ENCODE measurements at regions not wholly inside any gene's neighbourhood (a gene's known extent, or its start where the extent isn't known, plus 50 kb on each side); places are given as distances from the start of the nearest gene placed in this dataset.

DNA sequence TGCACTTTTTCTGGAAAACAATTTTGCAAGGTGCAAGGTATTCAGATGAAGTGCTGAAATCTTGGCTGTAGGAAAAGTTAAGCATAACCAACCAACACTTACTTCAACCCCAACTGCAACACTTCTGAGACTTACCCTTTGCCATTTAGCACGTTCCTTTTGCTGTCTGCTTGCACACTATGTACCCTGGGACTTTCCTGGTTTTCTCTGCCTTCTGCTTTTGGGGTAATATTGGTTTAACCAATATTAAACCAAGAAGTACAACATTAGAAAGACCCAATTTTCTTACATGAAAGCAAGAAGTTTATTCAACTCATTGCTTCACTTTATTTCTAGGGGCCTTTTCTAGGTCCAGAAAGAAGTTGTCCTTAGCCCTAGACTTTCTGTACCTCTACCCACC, 193.0 kb downstream of the HLX start:
- no peak for DNase-seq

DNA sequence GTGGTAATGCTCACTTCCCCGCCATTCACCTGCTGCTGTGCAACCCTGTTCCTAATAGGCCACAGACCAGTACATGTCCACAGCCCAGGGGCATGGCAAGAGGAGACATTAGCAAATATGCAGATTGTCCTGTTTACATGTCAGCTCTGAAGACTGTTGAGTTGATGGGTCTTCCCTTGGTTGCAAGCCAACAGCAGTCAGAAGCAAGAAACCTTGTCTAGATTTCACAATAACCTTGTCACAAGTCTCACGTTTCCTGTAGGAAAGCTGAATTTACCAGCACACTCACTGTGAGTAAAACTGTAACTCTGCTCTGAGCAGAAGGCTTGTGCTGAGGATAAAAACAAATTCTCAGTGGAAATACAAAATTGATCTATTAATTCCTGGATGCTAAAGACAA, 195.1 kb downstream of the HLX start:
- no peak for DNase-seq

DNA sequence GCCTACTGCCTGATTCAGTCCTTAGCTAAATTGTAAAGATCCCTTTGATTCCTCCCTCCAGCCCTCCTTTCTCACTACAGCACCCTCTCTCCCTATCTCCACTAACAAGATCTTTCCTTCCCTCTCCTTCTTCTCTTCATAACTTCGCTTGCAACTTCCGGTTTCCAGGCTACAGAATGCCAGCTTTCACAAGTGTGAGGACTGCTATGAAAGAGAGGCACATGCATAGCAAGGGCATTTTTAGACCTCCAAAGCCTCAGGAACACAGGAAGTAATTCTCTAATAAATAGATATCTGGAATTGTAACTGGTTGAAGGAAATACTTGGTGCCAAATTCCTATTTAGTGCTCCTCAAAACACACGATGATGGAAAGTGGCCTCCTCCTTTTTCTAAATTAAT, 196.7 kb downstream of the HLX start:
- no peak for DNase-seq

DNA sequence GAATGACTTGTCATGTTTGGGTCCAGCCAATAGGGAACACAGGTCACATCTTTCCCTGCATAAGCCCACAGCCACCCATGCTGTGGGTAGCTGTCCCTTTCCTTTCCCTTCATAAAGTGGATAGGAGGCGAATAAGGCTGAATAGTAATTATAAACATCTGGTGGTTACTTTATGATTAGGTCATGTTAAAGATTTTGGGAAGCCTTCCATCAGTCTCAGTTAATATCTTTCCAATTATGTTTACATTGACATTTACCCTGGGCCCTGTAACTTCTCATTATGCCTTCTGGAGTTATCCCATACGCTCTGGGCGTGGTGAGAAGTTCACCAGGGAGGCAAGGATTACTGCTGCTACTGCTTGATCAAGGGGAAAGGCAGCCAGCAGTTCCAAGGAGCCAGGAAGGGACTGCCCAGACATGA, 197.2 kb downstream of the HLX start:
- no peak for DNase-seq

DNA sequence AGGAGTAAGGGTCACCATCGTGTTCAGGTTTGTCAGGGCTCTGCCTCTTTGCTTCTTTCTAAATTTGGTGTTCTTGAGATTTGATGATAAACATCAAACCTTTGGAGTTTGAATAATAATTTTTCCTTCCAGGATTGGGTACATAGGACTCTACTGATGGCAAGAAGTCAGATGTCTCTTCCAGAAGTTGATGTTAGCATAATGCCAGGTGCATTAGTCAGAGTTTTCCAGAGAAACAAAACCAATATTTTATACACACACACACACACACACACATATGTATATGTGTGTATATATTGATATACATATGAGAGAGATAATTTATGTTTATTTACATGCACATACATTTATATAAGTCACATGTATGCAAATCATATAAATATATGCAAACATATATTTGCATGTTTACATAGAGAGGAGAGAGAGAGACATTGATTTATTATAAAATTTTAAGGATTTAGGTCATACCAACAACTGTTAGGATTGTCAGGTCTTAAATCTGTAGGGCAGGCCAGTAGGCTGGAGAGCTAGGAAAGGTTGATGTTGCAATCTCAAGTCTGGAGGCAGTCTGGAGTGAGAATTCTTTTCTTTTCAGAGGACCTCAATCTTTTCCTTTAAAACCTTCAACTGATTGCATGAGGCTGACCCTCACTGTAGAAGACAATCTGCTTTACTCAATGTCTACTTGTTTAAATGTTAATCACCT, 199.2 kb downstream of the HLX start:
- DNase-seq: no peak

DNA sequence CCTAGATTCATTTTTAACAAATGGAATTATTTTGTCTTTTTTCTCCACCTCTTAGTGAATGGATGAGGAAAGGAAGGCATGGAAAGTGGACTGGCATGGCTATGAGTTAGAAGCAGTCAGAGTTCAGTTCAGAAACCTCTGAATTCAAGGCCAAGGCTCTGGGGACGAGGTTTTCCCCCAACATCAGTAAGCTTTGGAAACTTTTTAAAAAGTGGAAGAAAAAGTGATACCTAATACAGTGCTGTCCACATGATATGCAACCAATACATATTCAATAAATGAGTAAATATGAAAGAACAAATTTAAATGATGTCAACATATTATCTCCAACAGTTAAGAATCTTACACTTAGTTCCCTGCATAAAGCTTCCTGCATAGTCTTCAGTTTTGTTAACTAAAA, 204.7 kb downstream of the HLX start:
- no peak for DNase-seq

DNA sequence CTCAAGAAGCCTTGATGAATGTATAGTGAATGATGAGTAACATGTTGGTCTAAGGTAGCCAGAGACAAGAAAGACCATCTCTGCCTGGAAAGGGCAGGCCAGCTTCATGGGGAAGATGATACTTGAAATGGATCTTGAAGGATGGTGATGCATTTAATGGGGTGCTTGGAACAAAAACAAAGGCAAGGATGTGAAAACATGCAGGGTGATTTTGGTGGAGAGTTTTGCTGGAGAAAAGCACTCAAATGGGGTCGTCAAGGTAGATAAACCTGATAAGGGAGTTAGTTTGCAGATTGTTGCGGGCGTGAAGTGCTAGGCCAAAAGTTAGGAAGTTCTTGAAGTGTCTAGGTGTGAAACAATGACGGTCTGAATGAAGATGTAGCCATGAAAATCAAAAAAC, 205.4 kb downstream of the HLX start:
- no peak for DNase-seq

DNA sequence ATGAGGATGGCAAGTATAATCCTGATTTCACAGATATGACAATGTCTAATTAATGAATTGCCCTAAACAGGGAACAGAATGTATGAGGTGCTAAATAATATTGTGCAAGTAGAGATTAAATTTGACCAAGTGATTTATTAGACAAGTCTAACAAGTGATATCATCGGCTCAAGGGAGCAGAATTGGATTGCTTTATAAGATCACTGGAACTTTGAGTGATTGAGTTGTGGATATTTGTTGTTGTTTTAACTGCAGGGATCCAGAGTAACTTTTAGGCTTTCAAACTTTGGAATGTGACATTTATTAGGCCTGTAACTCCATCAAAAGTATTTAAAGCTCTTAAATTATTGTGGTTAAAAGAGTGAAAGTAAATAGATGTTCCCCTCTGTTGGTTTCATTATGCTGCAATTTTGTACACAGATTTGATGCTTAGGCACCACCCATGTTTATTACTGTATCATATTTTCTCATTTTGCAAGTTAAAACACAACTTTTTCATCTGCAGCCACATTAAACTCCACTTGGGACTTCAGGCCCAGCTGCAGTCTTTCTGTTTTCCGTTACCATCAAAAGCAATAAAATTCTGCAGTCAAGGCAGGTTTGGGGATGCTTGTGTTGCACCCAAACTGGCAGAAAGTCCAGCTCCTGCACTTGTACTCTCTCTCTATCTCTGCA, 206.6 kb downstream of the HLX start:
- DNase-seq: no peak

DNA sequence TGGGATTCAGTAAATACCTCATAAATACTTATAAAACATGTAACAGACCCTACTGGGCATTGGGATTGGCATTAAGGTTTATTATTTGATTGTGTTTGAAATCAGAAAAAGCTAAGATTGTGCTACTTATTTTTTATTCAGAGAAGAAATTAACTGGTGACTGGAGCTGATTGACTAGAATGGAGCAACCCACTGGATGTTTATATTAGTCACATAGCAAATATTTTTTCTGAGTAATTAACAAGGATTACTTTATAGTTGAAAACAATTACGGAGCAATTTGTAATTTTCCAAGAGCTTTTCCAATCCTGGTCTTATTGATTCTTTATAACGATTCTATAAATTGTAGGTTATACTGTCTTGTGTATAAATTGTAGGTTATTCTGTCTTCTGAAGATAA, 208.7 kb downstream of the HLX start:
- no peak for DNase-seq

DNA sequence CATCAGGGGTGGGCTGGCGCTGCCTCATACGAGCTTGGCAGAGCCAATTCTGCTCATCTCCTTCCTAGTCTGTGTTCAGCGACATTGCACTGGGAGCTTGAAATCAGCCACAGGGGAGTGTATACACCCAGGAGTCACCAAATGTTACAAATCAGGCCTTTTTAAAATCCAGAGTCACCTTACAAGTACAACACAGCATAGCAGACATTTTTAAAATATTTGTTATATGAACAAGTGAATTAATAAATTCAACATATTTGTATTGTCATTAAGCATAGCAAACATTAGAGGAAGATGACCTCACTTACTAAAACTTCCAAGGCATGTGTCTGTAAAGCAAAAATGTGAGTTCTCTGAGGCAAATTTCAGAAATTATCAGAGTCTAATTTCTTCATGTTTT, 210.0 kb downstream of the HLX start:
- no peak for DNase-seq

DNA sequence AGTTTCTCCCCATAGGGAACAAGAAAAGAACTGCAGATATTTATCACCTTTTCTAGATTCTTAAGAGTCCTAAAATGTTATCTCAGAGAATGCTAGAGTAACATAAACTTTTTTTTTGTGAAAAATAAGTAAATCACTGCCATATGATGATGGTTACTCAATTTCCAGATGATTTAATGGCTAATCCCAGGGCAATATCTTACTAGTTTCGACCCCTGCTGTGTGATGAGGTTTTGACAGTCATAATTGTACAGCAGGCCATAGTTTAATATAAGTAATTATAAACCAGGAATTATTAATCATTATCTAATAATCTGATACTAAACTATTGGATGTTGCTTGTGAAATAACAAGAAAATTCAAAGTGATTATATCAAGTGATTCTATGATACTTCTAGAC, 210.6 kb downstream of the HLX start:
- DNase-seq: no peak

DNA sequence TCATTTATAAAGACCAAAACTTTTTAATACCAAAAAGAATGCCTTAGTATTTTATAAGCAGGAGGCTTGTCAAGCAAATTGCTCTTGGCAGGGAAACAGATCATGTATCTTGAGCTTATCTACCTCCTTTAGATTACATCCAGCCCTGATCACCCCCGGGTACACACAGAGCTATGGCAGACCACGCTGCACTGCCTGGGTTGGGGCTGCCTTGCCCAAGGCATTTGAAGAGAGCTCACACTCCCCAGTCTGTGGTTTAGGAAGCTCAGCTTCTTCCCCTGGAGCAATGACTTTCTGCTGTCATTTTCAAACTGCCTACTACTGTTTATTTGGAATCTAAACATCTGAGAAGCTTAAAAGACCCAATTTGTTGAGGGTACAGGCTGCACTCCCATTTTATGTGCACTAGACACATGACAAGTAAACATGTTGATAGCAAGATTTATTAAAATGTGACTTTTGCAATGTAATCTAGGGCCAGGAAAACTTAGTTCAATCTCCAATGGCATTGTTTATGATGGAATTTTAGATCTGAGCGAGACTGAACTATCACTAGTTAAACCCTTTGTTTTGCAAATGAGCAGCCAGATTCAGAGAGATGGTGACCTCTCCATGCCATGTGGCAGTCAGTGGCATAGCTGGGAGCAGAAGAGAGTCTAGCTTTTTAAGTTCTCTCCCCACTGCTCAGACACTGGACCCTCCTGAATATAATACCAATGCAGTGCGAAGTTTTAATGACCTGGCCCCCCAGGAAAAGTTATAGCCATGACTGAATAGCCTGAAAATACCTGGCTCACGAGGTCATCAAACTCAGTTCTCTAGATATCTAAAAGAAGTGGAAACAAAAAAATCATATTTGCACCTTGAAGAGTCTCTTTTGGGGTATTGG, 214.9 kb downstream of the HLX start:
- DNase-seq: no peak

DNA sequence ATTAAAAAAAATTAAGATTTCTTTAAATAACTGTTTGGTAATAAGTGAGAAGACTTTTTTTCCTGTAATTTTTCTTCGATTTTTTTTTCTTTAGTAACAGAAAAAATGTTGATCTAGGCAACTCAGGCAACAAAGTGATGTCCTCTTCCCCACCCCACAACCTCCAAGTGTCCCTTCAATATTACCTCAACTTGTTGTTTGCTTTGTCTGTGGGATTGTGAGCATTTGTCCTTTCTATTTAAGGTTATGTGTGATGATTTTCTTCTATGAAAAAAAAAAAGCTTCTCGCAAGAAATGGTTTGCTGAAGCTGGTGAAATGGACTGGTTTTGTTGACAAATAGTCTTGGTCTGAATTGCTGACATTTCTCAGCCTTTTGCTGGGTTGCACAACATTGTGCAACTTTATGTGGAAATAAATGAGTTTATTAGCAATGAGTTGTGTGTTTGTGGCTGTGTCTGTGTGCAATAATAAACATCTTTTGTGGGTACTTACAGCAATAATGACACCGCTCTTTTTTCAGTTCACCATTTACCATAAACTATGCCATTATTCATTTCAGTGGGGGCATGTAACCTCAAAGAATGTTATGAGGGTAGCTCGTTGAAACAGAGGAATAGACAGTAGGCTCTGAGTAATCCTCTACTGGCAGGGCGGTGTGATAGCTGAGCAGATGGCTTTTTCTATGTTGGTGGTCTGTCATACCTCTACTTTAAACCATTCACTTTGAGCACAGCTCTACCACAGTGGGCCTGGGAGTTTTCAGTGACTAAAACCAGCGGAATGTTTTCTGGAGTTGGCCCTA, 218.4 kb downstream of the HLX start:
- DNase-seq: no peak

DNA sequence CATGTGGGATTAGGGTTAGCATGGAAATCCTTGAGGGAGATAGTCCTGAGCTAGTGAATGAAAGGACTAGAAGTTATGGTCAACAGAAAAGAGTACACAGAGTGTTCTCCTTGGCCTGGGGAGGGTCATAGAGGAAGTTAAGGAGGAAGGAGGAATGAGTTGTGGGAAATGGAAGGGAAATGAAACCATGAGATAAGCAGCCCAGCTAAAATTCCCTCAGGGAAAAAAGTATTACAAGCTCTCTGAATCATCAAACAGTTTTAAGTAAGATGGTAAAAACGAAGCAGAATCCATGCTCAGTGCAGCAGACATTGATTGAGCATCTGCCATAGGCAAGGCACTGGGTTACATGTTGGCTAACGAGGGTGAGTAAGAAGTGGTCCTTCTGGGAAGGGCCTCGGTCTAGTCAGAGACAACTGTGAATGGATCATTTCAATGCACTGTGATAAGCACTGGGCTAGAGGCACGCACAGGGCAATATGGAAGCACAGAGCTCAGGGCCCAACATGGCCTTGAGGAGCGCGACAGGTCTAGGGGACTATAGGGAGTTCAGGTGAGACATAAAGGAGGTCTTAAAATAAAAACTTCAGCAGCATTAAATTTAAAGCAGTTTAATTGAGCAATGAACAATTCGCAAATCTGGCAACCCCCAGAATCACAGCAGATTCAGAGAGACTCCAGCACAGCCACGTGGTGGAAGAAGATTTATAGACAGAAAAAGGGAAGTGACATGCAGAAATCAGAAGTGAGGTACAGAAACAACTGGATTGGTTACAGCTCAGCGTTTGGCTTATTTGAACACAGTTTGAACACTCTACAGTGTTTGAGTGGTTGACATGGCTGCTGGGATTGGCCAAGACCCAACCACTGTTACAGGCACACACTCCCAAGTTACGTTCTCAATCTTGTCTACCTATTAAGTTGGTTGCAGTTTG, 219.5 kb downstream of the HLX start:
- no peak for DNase-seq

DNA sequence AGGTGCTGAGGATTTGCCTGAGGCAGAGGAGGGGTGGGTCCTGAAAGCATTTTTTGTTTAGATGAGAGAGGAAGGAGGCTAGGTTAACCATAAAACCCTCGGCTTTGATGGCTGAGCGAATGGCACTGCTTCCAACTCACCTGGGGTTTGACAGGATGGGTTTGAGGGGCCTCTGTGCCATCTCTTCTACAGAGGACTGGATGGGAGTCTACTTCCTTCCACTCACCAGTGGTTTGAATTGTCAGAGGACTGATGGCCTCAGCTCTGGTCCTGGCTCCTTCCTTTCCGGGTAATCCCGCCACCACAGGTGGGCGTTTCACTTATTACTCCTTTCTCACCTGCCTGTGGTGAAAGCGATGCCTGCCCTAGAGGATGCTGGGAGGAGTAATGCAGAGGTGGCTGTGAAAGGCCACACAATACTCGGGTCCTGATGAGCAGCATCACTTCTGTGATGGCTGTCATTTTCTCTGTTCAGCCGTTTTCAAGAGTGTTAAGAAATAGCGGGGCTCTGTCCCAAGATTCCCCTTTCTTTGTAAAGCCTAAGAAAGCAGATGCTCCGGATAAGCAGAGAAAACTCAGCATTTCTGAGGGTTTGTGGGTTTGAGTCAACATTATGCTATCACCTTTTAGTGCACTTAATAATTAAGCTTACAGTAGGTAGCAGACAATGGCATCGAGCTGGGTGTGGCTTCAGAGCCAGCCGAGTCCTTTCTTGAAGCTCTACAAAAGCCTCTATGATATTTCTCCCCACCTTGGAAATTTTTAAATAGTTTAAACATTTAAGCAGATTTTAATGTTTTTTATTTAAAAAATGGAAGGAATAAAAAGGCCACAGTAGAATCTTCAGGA, 220.7 kb downstream of the HLX start:
- DNase-seq: no peak

DNA sequence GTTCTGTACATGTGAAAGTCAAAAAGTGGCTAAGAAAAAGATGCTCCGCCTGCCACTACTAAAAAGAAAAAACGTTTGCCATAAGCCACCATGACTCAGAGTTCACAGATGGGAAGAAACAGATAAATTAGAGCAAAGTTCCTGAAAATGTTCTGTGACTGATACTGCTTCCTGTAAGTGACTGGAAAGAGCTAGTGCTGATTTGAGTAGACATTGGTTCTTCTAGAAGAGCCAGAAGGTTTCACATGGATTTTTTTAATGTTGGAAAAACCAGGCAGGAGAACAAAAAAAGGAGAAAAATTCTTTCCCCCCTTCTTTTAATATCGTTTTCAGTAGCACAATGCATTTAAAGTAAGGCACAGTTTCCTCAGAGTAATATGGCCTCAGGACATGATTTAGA, 221.4 kb downstream of the HLX start:
- no peak for DNase-seq

DNA sequence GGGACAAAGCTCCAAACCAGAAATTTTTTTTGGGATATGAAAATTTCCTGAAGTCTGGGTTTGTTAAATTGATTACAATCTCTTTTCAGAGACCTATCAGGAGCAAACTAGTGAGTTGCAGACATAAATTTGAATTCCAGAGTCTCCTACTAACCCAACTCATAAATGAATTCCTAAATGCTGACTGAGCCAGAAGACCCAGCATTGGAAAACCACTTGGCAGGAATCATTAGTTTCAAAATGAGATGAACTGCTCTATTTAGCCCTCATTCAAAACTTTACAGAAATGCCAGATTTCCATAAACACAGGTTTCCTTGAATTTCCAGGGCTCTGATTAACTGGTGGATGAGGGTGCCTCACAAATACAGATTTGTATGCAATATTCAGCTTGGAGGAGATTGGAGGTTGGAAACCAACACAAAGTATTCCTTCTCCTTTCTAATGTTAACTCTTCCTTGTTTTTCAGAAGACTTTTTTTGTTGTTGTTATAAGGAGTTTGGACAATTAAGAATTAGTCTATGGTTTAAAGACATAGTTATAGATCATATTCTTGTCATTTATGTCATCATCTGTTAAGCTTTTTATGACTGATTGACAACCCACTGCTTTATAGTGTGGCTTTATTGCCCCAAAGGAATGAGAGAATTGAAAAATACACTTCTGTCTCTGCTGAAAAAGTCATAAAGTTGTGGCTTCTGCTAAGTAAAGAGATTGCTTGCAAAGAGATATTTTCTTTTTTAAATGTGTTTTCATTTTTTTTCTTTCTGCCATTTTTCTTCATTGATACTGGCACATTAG, 222.8 kb downstream of the HLX start:
- no peak for DNase-seq

DNA sequence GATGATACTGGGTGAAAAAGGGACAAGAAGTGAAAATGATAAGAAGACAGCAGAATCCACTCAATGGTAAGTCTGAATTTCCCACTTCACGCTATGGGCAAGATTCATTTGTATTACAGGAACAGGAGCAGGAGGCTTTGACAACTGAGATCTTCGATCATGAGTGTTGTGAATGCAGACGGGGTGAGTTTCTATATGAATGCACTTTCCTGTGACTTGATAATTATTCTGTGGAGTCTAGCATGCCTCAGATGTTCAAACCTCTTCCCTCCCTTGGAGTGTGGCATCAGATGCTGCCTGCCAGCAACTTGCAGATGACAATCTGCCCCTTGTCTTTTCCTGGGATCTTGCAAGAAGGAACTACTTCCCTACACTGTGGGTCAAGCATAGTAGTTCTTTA, 225.4 kb downstream of the HLX start:
- DNase-seq: no peak

DNA sequence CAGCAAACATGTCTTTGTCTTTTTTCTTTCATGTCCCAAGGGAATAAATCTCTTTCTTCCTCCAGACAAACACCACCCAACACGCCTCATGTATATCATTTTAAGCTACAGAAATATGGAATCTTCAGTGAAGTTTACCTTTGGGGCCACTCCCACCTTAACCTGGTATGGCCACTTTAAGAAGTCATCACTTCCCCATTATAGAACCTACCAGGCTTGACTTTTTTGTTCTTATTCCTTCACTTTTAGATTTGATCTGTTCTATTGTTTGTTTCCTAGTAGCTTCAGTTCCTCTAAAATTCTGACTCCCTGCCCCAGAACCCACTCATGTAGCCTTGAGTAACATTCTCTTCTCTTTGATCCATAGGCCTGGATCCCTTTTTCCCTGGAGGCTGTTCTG, 226.3 kb downstream of the HLX start:
- DNase-seq: no peak

DNA sequence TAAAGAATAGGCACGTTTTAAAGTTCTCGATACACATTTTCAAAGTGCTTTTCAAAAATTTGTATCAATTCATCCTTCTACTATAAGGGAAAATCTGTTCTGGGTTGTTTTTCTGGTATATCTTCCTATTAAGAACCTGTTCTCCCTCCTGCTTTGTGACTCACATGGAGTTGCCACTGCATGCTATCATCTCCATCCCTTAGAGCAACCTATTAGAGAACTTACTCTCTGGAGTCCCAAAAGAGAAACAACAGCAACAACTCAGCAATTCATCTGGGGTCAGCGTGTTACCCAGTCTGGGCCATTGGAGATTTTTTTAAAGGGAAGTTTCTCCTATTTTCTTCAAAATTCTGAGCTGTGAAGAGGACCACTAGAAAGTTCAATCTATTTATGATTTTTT, 227.4 kb downstream of the HLX start:
- no peak for DNase-seq

Data from effector CD4-positive, alpha-beta T cell (primary cell).